GM21723 (cell line): ENCODE measurements at regions not wholly inside any gene's neighbourhood (a gene's known extent, or its start where the extent isn't known, plus 50 kb on each side); places are given as distances from the start of the nearest gene placed in this dataset.
"Not testable (repeated sequence)": the region's sequence is repeated elsewhere in the genome, so short reads cannot be mapped to it uniquely, and the experiment has no call there.

Experiments used
- ATAC-seq: cut with Tn5 transposase; IDR thresholded peaks from one replicate; pipeline ENCODE4 v1.9.1; 2021; ENCODE audit warnings: mild to moderate bottlenecking, moderate library complexity; ENCODE audit not compliant: unreplicated experiment

- ATAC-seq, result no peak
These were observed 211.6 kb upstream of the SAMSN1 start for GRCh38 chr21:14757533-14758327.

DNA sequence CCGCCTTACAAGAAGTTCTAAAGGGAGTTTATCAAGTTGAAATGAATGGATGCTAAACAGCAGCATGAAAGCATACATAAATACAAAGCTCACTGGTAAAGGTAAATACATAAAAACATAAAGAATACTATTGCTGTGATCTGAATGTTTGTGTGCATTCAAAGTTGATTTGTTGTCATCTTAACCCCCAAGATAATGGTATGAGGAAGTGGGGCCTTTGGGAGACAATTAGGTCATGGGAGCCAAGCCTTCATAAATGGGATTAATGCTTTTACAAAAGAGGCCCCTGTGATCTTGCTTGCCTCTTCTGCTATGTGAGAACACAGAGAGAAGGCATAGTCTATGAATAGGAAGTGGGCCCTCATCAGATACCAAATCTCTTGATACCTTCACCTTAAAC lies 209.0 kb upstream of the SAMSN1 start:
- no peak for ATAC-seq

DNA sequence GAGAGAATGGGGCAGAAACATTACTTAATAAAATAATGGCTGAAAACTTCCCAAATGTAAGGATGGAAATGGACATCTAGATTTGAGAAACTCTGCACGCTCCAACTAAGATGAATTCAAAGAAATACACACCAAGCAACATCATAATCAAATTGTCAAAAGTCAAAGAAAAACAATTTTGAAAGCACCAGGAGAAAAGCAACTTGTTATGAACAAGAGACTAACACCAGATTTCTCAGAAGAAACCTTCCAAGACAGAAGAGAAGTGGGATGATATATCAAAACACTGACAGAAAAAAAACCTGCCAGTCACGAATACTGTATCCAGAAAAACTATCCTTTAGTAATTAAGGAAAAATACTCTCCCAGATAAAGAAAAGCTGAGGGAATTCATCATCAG lies 208.6 kb upstream of the SAMSN1 start:
- ATAC-seq, result no peak

- no peak for ATAC-seq
These were observed 208.1 kb upstream of the SAMSN1 start for GRCh38 chr21:14754259-14754604.

DNA sequence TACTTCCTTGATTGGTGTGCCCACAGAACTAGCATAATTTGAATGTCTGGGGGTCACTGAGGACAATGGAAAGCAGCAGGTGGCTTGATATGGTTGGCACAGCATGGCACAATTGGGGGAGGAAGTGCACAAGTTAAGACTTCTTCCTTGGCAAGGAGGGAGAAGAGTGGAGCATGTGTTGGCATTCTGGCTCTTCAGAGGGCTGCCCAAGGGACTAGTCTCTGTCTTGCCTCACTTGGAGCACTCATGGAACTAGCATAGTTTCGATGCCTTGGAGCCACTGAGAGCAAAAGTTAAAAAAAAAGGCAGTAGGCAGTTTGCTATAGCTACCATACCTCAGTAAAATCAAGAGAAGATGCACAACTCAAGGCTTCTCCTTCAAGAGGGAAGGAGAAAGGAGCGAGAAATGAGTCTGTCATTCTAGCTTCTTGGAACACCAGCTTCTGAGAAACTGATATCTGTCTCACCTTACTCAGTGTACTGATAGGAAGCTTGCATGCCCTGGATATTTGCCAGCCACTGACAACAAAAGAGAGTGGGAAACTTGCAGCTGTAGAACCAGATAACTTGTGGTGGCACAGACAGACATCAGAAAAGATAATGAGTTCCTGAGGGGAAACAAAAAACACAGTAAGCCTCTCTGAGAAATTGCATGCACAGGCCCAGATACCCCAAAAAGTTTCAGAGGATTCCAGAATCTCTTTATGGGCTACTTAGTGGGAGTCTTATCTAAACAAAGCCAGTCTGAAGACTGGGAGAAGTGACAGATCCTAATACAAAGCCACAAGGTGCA lies 207.5 kb upstream of the SAMSN1 start:
- no peak for ATAC-seq

DNA sequence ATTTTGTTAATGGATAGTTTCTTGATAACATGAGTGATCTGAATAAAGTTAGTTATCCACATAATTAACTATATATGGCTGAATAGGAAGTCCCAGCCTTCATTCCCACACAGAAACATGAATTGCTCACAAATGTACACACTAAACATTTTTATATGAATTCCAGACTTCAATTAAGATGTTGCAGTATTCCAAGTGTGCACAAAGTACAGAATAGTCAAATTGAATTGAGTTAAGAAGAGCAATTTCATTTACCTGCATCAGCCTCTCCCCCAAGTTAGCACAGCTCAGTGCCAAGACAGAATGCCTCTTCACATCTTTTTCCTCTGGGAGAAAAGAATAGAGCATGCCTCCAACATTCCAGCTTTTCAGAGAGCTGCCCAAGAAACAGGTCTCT lies 207.0 kb upstream of the SAMSN1 start:
- ATAC-seq, result no peak

DNA sequence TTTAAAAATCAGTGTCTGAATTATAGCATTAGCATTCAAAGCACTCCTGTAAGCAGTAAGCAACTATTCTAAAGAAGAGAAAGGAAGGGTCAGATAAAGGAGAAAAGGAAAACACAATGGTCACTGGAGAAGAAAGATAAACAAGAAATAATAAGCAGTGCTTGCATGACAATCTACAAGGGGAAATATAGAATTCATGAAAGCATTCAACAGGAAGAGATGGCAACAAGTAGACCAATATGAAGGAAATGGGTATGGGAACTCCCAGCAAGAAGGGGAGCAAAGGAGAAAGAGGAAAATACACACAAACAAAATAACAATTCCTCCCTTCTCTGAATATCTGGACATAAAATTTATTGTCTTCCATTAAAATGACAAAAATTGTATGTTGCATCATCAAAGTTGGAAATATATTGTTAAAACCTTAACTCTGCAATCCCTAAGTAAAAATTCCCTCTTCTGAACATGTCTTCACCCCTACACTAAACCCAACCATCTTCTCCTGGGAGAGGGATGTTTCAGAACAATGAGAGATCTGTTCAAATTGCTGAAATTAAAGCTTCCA lies 206.3 kb upstream of the SAMSN1 start:
- no peak for ATAC-seq

DNA sequence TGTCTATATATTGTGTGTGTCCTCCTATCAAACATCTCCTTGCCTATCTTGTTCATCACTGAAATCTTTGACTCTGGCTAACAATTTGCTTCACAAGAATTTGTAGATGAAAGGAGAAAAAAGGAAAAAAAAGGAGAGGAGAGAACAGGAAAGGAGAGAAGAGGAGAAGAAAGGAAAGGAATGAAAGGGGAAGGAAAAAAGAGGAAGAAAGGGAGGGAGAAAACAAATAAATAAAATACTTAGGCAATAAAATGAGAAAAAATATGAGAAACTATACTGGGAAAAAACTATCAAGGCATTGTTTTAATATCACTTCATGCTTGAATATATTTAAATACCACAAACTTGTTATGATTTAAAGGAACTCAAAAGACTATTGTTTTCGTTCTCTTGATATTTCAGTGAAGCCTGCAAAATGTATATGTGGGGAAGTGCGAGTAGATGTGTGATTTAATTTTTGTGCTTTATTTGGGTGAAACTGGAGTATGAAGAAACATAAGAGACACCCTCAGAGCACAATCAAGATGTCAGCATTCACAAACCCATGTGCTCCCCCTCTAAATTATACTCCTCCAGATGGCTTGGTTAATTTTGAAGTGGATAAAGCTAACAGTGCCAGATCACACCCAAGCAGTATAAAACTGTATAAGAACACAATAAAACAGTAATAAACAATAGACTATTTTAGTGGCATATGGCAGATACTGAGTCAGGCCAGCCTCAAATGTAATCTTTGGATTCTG lies 205.7 kb upstream of the SAMSN1 start:
- ATAC-seq, result no peak

DNA sequence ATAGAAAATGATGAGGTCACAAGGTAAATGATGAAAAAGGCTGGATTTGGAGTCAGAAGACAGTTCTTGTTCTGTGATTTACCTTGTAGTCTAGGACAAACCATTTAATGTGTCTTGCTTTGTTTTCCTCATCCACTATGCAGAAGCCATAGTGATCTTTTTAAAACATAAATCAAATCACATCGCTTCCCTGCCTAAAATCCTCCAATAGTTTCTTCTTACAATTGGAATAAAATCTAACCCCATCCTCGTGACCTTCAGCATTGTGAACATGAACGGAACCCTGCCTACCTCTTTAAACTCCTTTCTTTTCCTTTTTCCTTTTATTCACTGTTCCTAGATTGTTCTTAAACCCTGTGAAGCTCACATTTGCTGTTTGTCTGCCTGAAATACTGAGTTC lies 204.9 kb upstream of the SAMSN1 start:
- ATAC-seq, result no peak

DNA sequence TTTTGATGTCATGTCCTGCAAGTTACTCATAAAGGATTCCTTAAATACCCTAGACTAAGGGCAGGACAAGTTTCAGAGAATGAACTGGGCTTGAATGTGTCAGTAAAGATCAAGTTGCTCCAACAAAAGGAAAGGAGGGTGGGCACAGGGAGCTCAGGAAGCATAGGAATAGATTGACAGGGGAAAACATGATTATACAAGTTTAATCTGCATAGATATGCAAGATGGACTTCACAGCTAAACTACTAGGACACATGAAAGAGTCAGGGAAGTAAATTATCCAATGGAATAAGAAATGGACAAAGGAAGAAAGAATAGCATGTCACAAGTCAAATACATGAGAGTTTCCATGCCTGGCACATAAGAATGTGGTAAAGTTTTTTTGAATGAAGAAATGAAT lies 203.9 kb upstream of the SAMSN1 start:
- ATAC-seq, result no peak

DNA sequence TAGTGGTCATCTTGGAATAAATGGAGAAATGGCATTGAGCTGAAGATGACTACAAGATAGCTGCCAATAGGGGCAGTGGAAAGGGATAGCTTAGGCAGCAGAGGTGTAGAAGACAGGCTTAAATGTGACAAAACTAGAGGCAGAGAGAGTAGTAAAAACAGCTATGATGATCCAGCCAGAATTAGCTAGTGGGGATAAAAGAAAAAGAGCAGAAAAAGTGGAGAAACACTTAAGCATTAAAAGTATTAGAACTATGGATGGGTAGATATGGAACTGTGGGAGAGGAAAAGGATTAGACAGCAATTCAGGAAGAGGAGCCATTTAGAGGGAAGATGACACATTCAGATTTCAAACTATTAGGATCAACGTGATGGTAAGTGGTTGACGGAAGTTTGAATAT lies 202.5 kb upstream of the SAMSN1 start:
- no peak for ATAC-seq

GRCh38 chr21:14744368-14744767 lies 198.3 kb upstream of the SAMSN1 start:
- no peak for ATAC-seq

GRCh38 chr21:14742119-14742518 lies 196.0 kb upstream of the SAMSN1 start:
- no peak for ATAC-seq

GRCh38 chr21:14741256-14741655 lies 195.1 kb upstream of the SAMSN1 start:
- ATAC-seq, result no peak

DNA sequence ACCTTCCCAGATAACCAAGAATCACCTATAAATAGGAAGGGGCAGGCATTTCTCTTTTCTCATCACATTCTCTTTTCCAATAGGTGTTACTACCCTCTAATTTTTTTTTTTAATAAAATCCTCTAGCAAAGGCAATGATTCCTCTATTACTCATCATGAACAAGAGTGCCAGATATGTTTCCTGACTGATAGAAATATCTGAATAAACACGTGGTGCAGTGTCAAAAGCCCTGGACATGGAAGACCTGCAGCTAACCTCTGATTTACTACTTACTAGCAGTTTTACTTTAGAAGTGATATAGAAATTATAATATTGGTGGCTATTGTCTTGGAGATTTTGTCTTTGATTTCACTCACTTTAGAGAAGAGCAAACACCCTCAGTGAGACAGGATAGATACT lies 194.6 kb upstream of the SAMSN1 start:
- ATAC-seq, result no peak

DNA sequence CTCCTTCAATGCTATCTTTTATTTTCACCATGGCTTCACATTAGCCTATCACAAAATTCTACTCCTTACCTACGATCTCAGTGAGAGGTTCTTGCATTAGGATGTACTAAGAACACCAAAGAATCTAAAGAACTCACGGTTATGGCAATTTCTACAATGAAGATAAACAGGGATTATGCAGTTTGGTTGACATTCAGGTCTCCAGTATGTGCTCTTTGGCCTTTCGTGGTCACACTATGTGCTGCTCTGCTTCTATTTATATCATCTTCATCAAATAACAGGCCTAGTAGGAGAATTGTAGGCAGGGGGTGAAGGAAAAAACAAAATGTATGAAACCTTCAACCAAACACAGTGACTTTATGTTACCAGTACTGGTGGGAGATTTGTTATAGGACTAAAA lies 194.0 kb upstream of the SAMSN1 start:
- ATAC-seq, result no peak

GRCh38 chr21:14739590-14739989 lies 193.5 kb upstream of the SAMSN1 start:
- no peak for ATAC-seq

DNA sequence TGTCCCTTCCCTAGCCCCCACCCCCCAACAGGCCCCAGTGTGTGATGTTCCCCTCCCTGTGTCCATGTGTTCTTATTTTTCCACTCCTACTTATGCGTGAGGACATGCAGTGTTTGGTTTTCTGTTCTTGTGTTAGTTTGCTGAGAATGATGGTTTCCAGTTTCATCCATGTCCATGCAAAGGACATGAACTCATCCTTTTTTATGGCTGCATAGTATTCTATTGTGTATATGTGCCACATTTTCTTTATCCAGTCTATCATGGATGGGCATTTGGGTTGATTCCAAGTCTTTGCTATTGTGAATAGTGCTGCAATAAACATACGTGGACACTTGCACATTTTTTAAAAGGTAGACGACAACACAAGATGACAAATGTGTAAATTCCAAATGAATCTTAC lies 192.5 kb upstream of the SAMSN1 start:
- not testable (repeated sequence) for ATAC-seq

DNA sequence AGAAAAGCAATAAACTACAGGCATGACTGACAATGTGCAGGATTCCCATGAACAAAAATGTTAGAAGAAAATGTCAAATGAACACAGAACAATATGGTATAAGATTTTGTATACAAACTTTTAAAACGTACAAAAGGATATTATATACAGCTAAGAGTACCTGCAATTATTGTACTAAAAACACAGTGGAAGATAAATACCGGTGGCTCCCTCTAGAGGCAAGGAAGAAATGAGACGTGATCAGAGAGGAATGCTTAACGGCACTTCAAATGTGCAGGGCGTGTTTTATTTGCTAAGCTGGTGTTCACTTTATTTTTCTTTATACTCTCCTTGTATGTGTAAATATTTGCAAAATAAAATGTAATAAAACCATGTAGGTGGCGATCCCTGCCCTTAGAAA lies 191.8 kb upstream of the SAMSN1 start:
- peak; percentile 62 for ATAC-seq

- no peak for ATAC-seq
These were observed 191.2 kb upstream of the SAMSN1 start for GRCh38 chr21:14737284-14737691.

- no peak for ATAC-seq
These were observed 190.6 kb upstream of the SAMSN1 start for GRCh38 chr21:14736672-14737071.
